H9 (cell line): ENCODE measurements at regions not wholly inside any gene's neighbourhood (a gene's known extent, or its start where the extent isn't known, plus 50 kb on each side); places are given as distances from the start of the nearest gene placed in this dataset.

Experiments used
- DNase-seq: peaks from one replicate; pipeline ENCODE4 v3.0.0-alpha.2; 2017
- H2AFZ ChIP-seq: one replicate; pipeline ENCODE4 v1.6.1; 2013; ENCODE audit warnings: mild to moderate bottlenecking, low read length, control low read depth, moderate library complexity
- H2AK5ac ChIP-seq: 2 replicates; pipeline ENCODE4 v1.6.1; 2013; ENCODE audit warnings: low read length, control low read depth, mixed read lengths; ENCODE audit not compliant: insufficient read length
- H2BK120ac ChIP-seq: one replicate; pipeline ENCODE4 v1.6.1; 2013; ENCODE audit warnings: low read depth, mild to moderate bottlenecking, low read length, control low read depth, inconsistent platforms; ENCODE audit not compliant: poor library complexity, severe bottlenecking
- H2BK12ac ChIP-seq: 2 replicates; pipeline ENCODE4 v1.6.1; 2013; ENCODE audit warnings: low read length, control low read depth, mixed read lengths, low read depth; ENCODE audit not compliant: insufficient read length
- H2BK15ac ChIP-seq: 2 replicates; pipeline ENCODE4 v1.6.1; 2013; ENCODE audit warnings: low read depth, low read length, control low read depth
- H2BK20ac ChIP-seq: one replicate; pipeline ENCODE4 v1.6.1; 2013; ENCODE audit warnings: low read depth, mild to moderate bottlenecking, low read length, control low read depth, inconsistent platforms; ENCODE audit not compliant: poor library complexity, severe bottlenecking
- H2BK5ac ChIP-seq: 2 replicates; pipeline ENCODE4 v1.6.1; 2013; ENCODE audit warnings: low read length, control low read depth, mixed read lengths; ENCODE audit not compliant: insufficient read length
- H3K14ac ChIP-seq: 2 replicates; pipeline ENCODE4 v1.6.1; 2013; ENCODE audit warnings: low read length, control low read depth; ENCODE audit not compliant: insufficient read depth
- H3K18ac ChIP-seq: 2 replicates; pipeline ENCODE4 v1.6.1; 2013; ENCODE audit warnings: low read depth, mild to moderate bottlenecking, mixed read lengths, low read length, control low read depth; ENCODE audit not compliant: insufficient read length
- H3K23ac ChIP-seq: 2 replicates; pipeline ENCODE4 v1.6.1; 2013; ENCODE audit warnings: low read length, control low read depth, mixed read lengths, low read depth; ENCODE audit not compliant: insufficient read length
- H3K23me2 ChIP-seq: 2 replicates; pipeline ENCODE4 v1.6.1; 2013; ENCODE audit warnings: low read depth, mild to moderate bottlenecking, mixed read lengths, low read length, control low read depth; ENCODE audit not compliant: insufficient read length, poor library complexity, severe bottlenecking
- H3K27ac ChIP-seq: 2 replicates; pipeline ENCODE4 v1.5.1; 2013; ENCODE audit warnings: low read length, control low read depth, mixed read lengths, low read depth; ENCODE audit not compliant: insufficient read length
- H3K27me3 ChIP-seq: 2 replicates; pipeline ENCODE4 v1.6.1; 2013; ENCODE audit warnings: low read length, control low read depth, inconsistent platforms; ENCODE audit not compliant: insufficient read depth
- H3K4ac ChIP-seq: 2 replicates; pipeline ENCODE4 v1.6.1; 2013; ENCODE audit warnings: low read depth, mild to moderate bottlenecking, control low read depth, inconsistent platforms, low read length, moderate library complexity
- H3K4me1 ChIP-seq: 2 replicates; pipeline ENCODE4 v1.6.1; 2013; ENCODE audit warnings: low read length, control low read depth, inconsistent platforms; ENCODE audit not compliant: insufficient read depth
- H3K4me2 ChIP-seq: 2 replicates; pipeline ENCODE4 v1.6.1; 2013; ENCODE audit warnings: low read length, control low read depth, mixed read lengths; ENCODE audit not compliant: insufficient read length, insufficient read depth
- H3K56ac ChIP-seq: 2 replicates; pipeline ENCODE4 v1.6.1; 2013; ENCODE audit warnings: low read depth, mild to moderate bottlenecking, mixed read lengths, low read length, control low read depth; ENCODE audit not compliant: insufficient read length
- H3K79me1 ChIP-seq: 2 replicates; pipeline ENCODE4 v1.6.1; 2013; ENCODE audit warnings: low read depth, mild to moderate bottlenecking, moderate library complexity, low read length, control low read depth, inconsistent platforms; ENCODE audit not compliant: insufficient read depth, poor library complexity, severe bottlenecking
- H3K79me2 ChIP-seq: 2 replicates; pipeline ENCODE4 v1.6.1; 2013; ENCODE audit warnings: low read length, control low read depth, inconsistent platforms; ENCODE audit not compliant: insufficient read depth
- H3K9ac ChIP-seq: 2 replicates; pipeline ENCODE4 v1.6.1; 2013; ENCODE audit warnings: low read length, control low read depth, mixed read lengths; ENCODE audit not compliant: insufficient read length; ENCODE audit errors: extremely low read depth
- H3K9me3 ChIP-seq: one replicate; pipeline ENCODE4 v1.6.1; 2013; ENCODE audit warnings: low read depth, low read length, inconsistent platforms; ENCODE audit not compliant: control insufficient read depth
- H3T11ph ChIP-seq: one replicate; pipeline ENCODE4 v1.6.1; 2013; ENCODE audit warnings: mild to moderate bottlenecking, low read length, control low read depth, inconsistent platforms
- H4K20me1 ChIP-seq: one replicate; pipeline ENCODE4 v1.6.1; 2013; ENCODE audit not compliant: control insufficient read depth, insufficient read length, insufficient read depth
- H4K5ac ChIP-seq: 2 replicates; pipeline ENCODE4 v1.6.1; 2013; ENCODE audit warnings: low read depth, mild to moderate bottlenecking, mixed read lengths, low read length, control low read depth; ENCODE audit not compliant: insufficient read length
- H4K8ac ChIP-seq: replicated peaks from 2 replicates; pipeline ENCODE4 v1.6.1; 2013; ENCODE audit warnings: low read length, control low read depth, mixed read lengths, low read depth; ENCODE audit not compliant: insufficient read length
- H4K91ac ChIP-seq: 2 replicates; pipeline ENCODE4 v1.6.1; 2013; ENCODE audit warnings: low read depth, mild to moderate bottlenecking, moderate library complexity, mixed read lengths, low read length, control low read depth; ENCODE audit not compliant: insufficient read length
- H3K27ac Mint-ChIP-seq, 3 experiments: 2 replicates in 2 of 3; 3 replicates in 1 of 3; pipeline ENCODE4 v1.8.0; 2020 to 2021; ENCODE audit warnings: mixed read lengths in 3 of 3, mild to moderate bottlenecking in 1 of 3, moderate library complexity in 1 of 3
- H3K27me3 Mint-ChIP-seq: 2 replicates; pipeline ENCODE4 v1.8.0; 2021; ENCODE audit warnings: low read depth, mild to moderate bottlenecking, moderate library complexity, mixed read lengths
- H3K36me3 Mint-ChIP-seq, 3 experiments: 2 replicates in 2 of 3; 3 replicates in 1 of 3; pipeline ENCODE4 v1.8.0; 2020 to 2021; ENCODE audit warnings: low read depth in 3 of 3, mixed read lengths in 3 of 3; ENCODE audit not compliant: insufficient read depth in 1 of 3
- H3K4me1 Mint-ChIP-seq, 2 experiments: 2 replicates each; pipeline ENCODE4 v1.8.0; 2020; ENCODE audit warnings: mixed read lengths in 2 of 2
- H3K4me3 Mint-ChIP-seq, 2 experiments: 2 replicates in 1 of 2; 3 replicates in 1 of 2; pipeline ENCODE4 v1.8.0; 2020 to 2021; ENCODE audit warnings: mild to moderate bottlenecking in 2 of 2, mixed read lengths in 2 of 2, moderate library complexity in 1 of 2
- H3K9me3 Mint-ChIP-seq, 2 experiments: 2 replicates in 1 of 2; 3 replicates in 1 of 2; pipeline ENCODE4 v1.8.0; 2020; ENCODE audit warnings: mild to moderate bottlenecking in 2 of 2, mixed read lengths in 2 of 2, moderate library complexity in 1 of 2
- CTCF ChIP-seq: fragments of 200-600 bp; sonication (generic); conservative IDR thresholded peaks from 3 replicates; pipeline ENCODE4 v1.8.0; 2021; ENCODE audit warnings: antibody characterized with exemption, mild to moderate bottlenecking
- WGBS: extraction: QIAGEN DNeasy Blood & Tissue Kit; methylation state at CpG from one replicate; pipeline ENCODE4 v1.1.7; 2013; ENCODE audit warnings: missing lambda C conversion rate, low lambda C conversion rate, mixed read lengths; ENCODE audit not compliant: insufficient read length; ENCODE audit errors: extremely low coverage; 5-methylcytosine and 5-hydroxymethylcytosine counted together

- no peak overlapping the region for H2BK12ac ChIP-seq
- no peak overlapping the region for H4K8ac ChIP-seq
- no peak for DNase-seq
- H2AK5ac ChIP-seq: no peak overlapping the region
- H3K79me1 ChIP-seq: no peaks in the 10 kb centered on the region
- Mint-ChIP-seq H3K9me3 (no peaks in the 10 kb centered on the region), H3K27ac (no peak overlapping the region), H3K4me1 (peaks cover 3 to 12% of the 10 kb centered on the region in 2 experiments; a peak in 3 of 4 replicates), H3K36me3 (no peaks in the 10 kb centered on the region), H3K4me3 (no peak overlapping the region), H3K27me3 (no peaks in the 10 kb centered on the region)
- H3K23ac ChIP-seq: no peak overlapping the region
- no peaks in the 10 kb centered on the region for H4K20me1 ChIP-seq
- no peaks in the 10 kb centered on the region for H3K9me3 ChIP-seq
- H2BK20ac ChIP-seq: no peak overlapping the region
- H4K5ac ChIP-seq: no peak overlapping the region
- H3K4ac ChIP-seq: no peak overlapping the region
- H3T11ph ChIP-seq: no peak overlapping the region
- H3K56ac ChIP-seq: no peak overlapping the region
- H2BK15ac ChIP-seq: no peak overlapping the region
- H2BK5ac ChIP-seq: no peak overlapping the region
- H3K79me2 ChIP-seq: no peaks in the 10 kb centered on the region
- no peak overlapping the region for H3K9ac ChIP-seq
- no peak overlapping the region for H4K91ac ChIP-seq
- TF ChIP-seq CTCF: no peak
- H3K27me3 ChIP-seq: no peaks in the 10 kb centered on the region
- H3K27ac ChIP-seq: no peak overlapping the region
- no peak overlapping the region for H3K14ac ChIP-seq
- no peaks in the 10 kb centered on the region for H3K4me1 ChIP-seq
- no peak overlapping the region for H3K4me2 ChIP-seq
- no peak overlapping the region for H2AFZ ChIP-seq
- H3K23me2 ChIP-seq: no peaks in the 10 kb centered on the region
- WGBS: no CpG with 5 or more reads among the region's 1 CpG
- no peak overlapping the region for H3K18ac ChIP-seq
- H2BK120ac ChIP-seq: no peak overlapping the region
Observed at GRCh38 chr6:115512923-115513322, 547.8 kb downstream of the FRK start.
